ENCODE measurements at regions not wholly inside any gene's neighbourhood (a gene's known extent, or its start where the extent isn't known, plus 50 kb on each side); places are given as distances from the start of the nearest gene placed in this dataset.
"Not testable (repeated sequence)": the region's sequence is repeated elsewhere in the genome, so short reads cannot be mapped to it uniquely, and the experiment has no call there.

DNA sequence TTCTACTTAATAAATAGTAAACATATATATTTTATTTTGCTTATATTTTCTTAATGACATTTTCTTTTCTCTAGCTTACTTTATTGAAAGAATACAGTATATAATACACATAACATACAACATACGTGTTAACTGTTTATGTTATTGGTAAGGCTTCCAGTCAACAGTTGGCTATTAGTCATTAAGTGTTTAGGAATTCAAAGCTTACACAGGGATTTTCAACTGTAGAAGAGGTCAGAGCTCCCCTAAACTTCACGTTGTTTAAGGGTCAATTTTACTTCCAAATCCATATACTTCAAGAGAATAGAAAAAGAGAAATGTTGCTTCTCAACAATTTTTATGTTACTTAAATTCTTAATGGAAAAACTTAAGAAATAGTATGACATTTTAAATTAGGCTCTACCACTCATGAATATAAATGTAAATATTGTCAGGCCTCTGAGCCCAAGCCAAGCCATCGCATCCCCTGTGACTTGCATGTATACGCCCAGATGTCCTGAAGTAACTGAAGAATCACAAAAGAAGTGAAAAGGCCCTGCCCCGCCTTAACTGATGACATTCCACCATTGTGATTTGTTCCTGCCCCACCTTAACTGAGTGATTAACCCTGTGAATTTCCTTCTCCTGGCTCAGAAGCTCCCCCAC lies 456.5 kb upstream of the NETO1 start:
- DNase-seq (ENCODE audit: low read depth, low spot score): not testable (repeated sequence)

DNA sequence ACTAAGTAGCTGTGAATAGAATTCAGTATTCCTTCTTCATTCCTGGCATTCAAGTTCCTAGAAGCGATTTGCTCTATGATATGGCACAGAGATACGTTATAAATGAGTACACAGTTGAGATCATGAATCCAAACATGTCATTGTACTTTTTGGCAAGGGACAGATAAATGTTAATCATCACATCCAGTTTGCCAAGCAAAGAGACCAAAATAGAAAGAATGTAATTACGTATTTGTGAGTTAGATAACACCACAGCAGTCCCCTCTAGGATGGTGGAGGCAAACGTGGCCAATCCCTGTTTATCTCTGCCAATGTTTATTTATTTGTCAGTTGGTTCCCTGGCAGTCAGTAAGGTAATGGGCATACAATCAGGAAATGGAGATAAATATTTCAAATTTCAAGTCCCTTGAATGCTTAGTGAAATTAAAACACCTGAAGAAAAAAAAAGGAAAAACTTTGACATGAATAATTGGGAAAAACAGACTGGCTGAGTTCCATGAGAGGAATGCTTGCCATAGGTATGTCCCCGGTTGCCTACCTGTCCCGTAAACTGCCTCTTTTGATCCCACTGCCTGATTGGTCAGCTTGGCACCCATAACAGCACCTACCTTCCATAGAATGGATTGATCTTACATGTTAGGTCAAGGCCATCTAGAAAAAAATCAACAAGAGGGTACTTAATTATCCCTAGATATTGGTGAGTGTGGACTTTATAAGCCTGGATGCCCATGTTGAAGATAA lies 451.1 kb upstream of the NETO1 start:
- DNase-seq (ENCODE audit: low read depth, low spot score): no peak

DNA sequence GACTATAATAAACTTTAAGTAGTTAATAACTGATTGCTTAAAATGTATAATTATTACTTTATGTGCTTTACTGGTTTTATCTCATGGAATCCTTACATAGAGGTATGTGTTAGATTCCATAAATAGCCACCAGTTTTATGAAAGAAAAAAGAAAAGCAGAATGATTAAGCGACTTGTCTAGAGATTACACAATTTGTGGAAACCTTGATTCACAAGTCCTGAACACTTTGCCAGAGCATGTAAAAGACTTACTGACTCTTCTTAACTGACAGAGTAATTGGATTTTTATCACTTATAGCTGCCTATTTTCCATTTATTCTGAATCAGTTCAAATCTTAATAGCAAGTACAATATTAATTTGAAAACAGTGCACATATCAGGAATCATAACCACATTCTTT lies 448.7 kb upstream of the NETO1 start:
- DNase-seq (ENCODE audit: low read depth, low spot score): no peak

DNA sequence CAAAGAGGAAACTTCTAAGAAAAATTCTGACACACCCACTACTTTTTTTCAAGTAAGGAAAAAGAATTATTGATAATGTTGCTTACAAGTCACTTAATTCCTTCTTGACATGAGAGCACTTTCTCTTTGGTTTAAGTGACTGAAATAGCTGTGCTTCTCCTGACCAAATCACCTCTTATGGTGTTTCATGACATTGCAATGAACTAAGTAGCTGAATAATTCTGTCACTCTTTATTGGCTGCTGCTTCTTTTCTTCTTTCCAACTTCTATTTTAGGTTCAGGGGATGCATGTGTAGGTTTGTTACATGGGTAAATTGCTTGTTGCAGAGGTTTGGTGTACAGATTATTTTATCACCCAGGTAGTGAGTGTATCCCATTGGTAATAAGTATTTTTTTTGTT lies 447.6 kb upstream of the NETO1 start:
- no peak for DNase-seq (ENCODE audit: low read depth, low spot score)

DNA sequence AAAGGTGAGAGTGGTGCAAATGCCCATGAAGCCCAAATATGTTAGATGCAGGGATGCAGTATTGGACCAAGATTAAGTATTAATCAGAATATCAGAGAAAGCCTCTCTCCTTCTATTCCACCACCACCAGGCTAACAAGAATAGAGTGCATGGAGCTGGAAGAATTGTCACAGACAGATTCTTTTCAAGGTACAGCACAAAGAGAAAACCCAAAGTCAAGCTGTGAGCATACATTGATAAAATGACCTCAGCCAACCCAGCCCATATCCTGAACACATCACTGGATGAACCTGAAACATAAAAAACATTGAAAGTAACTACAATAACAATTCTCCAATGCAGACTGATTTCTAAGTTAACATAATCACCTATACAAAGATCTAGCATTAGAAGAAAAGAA lies 445.7 kb upstream of the NETO1 start:
- no peak for DNase-seq (ENCODE audit: low read depth, low spot score)

DNA sequence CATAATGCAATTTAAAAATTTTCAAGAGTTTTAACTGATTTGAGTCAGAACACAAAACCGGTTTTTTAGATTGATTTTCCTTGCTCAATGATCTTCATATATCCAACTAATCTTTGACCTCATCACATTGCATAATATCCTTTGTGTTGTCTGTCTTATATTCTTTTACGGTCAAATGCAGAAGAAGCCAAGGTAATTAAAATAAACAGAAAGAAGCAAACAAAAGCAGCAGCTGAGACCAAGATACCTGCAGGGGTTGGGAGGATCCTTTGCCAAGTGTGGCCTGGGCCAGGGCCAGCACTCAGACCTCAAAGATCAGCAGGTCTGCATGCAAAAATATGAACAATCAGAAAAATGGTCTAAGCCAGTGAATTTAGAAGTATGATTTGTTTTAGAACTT lies 428.9 kb upstream of the NETO1 start:
- DNase-seq (ENCODE audit: low read depth, low spot score): no peak

DNA sequence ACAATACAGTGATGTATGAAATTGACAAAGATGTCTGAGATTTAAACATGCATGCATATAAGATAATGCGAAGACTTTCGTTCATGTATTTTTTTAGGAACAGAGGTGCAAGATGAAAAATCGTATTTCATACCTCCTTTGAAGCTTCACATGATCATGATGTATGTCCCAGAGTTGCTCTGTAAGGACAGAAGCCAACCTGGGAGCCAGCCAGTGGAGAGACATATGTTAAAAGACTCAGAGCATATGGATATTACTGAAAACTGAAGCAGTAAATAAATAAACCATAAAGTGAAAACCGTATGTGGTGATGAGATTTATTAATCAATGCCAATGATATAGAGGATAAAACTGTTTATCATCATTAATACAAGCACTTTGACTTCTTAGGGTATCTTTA lies 424.4 kb upstream of the NETO1 start:
- no peak for DNase-seq (ENCODE audit: low read depth, low spot score)

DNA sequence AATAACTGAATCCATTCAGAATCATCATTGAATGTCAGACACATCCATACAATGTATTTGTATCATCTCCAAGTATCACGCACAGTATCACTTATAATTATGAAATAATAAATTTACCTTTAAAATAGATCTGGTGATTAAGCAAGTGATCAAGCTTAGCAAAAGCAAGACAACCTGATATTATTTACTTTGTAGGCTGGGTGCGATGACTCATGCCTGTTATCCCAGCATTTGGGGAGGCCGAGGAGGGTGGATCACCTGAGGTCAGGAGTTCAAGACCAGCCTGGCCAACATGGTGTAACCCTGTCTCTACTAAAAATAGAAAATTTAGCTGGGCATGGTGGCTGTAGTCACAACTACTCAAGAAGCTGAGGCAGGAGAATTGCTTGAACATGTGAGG lies 421.0 kb upstream of the NETO1 start:
- no peak for DNase-seq (ENCODE audit: low read depth, low spot score)

DNA sequence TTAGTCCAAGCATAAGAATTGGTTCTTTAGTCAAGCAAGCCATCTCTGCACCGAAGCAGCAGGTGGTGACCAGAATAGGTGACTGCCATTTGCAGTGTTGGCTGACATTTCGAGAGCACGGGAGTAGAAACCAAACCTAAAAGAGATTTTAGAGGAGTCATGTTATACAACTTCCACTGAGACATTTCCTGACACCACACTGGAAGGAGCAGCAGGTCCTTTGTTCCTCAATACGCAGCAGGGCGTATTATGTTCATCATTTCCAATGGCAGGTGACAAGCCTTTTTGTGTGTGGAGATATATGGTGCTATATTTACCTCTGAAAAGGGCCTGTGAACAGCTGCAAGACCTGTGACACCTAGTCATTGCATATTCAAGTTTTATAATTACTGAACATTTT lies 418.8 kb upstream of the NETO1 start:
- no peak for DNase-seq (ENCODE audit: low read depth, low spot score)

DNA sequence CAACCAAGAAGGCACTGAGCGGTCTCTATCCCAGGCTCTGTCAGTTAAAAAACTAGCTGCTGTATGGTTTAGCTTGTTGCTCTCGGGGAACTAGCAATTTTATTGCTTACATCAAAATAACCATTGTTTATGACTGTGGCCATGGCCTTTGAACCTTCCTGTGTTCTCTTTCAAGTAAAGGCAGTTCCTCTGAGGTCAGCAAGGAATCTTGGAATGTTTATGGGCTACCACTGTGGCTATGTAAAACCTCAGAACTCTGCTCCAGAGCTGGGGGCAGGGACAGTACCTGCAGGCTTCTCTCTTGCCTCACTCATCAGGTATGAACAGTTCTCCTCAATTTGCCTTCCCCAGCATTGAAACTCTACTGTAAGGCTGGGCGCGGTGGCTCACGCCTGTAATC lies 416.0 kb upstream of the NETO1 start:
- DNase-seq (ENCODE audit: low read depth, low spot score): no peak

DNA sequence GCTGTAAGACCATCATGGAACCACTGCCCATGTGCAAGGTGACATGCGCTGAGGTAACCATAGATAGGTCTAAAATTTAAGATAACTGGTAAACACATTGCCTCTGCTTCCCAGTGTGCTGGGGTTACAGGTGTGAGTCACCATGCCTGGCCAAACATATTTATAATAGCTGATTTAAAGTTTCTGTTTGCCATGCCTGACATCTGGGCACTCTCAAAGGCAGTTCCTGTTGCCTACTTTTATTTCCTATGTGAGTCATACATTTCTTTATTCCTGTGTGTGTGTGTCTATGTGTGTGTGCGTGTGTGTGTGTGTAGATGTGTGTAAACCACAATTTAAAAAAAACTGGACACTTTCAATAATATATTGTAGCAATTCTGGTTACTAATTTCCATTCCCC lies 415.2 kb upstream of the NETO1 start:
- DNase-seq (ENCODE audit: low read depth, low spot score): no peak

DNA sequence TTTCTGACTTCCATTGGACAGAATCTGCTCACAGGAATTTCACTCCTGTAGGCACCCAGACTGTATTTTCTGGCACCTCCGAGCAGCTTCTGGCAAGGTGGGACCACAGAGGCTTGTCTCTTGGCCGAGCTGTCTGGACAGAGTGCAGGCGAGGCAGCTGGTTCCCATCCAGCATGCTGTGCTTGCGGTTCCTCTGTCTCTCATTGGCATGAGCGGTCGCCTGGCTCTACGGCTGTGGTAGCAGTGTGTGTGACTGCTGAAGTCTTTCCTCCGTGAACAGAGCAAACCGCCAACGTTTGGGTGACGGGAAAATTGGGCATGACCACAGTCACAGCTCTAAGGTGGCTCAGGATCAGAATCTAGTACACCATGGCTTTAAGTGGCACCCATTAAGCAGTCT lies 411.7 kb upstream of the NETO1 start:
- no peak for DNase-seq (ENCODE audit: low read depth, low spot score)

DNA sequence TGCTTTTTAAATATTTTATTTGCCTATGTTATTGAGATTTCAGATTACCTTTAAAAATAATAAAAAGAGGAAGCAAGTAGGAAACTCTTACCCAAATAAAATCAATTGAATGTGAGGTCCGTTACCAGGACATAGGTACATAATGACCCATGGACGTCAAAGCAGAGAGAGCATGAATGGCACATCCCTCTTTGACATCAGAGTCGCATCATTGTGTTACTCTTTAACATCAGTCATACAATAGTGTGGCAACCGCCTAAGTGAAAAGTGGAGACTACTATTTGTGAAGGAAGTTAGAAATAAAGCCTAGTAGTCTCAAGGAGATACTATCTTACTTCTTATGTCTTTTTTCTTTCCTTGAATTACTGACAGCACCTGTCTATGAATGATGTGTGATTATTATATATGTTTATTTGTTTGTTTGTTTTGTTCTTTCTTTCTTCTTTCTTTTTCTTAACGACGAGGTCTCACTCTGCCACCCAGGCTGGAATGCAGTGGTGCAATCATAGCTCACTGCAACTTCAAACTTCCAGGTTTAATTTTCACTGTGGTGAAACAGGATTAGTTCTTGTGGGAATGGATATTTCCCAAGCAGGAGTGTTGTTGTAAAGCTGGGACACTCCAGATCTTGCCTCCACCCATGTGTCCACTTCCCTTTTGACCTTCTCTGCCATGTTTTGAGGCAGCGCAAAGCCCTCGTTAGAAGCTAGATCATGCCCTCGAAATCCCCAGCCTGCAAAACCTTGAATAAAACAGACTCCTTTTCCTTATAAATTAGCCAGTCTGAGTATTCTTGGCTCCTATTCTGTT lies 407.2 kb upstream of the NETO1 start:
- no peak for DNase-seq (ENCODE audit: low read depth, low spot score)

DNA sequence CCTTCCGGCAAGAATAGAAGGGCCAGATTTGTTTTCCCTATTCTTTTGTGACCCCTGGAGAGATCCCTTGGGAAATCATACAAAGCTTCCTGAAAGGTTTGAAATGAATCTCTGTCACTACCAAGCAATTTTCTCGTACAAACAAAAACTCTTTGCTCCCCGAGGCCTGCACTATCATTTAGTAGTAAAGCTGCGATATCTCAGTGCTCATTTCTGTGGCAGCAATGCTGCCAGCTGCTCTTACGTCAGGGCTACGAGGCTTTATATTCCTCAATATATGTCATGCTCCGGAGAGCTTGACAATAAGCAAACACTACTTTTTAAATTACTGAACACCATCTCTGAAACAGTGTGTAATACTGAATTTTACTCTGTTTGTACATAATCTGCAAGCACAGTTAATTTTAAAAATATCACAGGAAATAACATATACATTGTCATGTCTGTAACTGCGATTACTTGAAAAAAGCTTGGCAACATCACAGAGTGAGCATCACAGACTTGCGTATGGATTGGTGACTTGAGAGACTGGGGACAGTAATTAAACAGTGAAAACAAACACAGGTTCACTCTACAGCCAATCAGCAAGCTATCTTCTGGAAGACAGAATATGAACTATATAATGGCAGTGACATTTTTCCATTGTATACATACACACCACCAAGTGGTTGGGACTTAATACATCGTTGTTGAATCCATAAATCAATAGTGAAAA lies 403.3 kb upstream of the NETO1 start:
- no peak for DNase-seq (ENCODE audit: low read depth, low spot score)

DNA sequence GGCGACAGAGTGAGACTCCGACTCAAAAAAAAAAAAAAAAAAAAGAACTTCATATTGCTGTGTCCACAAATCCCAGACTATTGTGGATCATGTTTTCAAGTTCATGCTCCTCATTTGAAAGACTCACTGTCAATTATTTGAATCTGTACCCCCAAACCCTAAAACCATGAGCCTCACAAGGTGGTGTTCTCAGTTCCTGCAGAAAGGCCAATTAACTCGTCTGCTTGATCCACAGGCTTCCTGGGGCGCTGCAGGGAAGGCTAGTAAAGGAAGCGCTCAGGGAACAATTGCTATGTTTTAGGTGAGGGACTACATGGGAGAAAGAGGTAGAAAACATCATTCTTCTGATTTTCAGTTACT lies 396.8 kb upstream of the NETO1 start:
- DNase-seq (ENCODE audit: low read depth, low spot score): no peak

DNA sequence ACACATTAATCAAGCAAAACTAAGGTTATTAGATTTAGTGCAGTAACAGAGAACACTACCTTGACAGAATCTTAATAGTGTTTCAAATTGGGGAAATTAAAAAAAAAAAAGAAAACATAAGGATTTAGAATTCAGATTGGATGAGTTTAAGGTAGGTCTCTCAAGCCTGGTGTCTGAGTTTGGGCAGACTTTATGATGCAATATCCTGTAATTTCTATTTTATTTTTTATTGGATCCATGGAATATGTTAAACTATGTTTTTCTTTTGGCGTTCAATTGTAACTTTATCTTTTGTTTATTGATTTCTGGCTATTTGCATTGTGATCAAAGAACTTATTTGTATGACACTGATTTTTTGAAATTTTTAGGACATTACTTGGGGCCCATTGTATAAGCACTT lies 394.1 kb upstream of the NETO1 start:
- no peak for DNase-seq (ENCODE audit: low read depth, low spot score)

DNA sequence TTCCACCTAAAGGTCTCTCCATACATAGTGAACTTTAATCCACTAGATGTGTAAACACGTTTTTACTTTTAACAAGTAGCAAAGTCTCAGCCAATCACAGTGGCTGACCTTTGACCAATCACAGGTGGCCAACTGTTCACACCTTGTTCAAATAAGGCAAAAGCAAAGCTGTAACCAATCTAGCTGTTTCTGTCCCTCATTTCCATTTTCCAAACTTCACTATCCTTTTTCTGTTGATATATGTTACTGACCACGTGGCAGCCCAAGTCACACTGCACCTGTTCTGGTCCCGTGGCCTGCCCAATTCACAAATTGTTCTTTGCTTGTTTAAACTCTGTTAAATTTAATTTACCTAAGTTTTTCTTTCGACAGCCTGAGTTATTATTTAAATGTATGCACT lies 393.5 kb upstream of the NETO1 start:
- DNase-seq (ENCODE audit: low read depth, low spot score): no peak

DNA sequence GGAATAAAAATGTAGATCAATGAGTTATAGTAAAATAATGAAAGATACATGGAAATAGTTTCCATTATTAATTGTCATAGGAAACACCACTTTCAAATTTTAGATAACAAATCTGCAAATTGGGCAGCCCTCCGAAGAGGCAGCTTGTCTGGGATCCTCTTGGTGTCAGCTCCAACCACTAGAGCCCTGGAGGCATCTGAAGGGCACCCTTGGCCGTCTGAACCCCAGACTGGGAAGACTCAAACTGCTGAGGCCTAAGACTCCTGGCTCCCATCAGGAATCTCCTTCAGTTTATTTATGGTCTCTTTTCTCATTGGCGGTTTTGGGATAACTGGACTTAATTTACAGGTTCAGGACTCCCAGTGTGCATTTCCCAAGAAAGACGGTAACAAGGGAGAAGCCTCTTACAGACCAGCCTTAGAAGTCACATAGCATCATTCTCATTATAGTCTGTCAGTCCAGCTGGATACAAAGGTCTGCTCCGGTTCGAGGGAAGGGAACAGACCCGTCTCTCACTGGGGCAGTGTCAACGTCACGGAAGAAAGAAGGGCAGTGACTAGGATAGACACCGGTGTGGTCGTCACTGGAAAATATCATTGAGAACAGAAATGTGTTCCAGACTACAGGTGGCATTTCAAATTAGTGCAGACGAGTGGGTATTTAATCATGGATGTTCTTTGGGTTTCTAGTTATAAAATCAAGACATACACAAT lies 390.7 kb upstream of the NETO1 start:
- no peak for DNase-seq (ENCODE audit: low read depth, low spot score)

DNA sequence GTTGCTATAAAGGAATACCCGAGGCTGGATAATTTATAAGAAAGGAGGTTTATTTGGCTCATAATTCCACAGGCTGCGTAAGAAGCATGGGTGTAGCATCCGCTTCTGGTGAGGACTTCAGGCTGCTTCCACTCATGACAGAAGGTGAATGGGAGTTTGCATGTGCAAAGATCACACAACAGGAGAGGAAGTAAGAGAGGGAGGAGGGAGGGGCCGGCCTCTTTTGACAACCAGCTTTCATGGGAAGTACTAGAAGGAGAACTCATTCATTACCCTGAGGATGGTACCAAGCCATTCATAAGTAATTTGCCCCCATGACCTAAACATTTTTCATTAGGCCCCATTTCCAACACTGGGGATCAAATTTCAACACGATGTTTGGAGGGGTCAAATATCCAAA lies 386.8 kb upstream of the NETO1 start:
- no peak for DNase-seq (ENCODE audit: low read depth, low spot score)

DNA sequence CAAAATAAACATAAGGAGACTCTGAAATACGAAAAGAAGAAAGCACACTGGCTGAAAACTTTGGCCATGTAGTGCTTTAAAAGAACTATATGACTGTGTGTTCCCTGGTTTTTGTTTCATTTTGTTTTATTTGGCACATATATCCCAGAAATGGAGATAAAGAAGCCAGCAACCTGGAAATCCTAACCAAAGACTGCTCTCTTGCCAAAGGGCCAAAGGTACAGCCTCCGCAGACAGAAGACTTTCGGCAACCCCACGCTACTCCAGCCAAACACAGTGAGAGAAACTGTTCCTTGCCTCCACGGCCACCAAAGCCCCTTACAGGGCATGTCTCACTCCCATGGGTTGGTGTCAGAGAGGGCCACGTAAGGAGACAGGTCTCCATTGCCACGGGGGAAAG lies 381.2 kb upstream of the NETO1 start:
- DNase-seq (ENCODE audit: low read depth, low spot score): no peak

DNA sequence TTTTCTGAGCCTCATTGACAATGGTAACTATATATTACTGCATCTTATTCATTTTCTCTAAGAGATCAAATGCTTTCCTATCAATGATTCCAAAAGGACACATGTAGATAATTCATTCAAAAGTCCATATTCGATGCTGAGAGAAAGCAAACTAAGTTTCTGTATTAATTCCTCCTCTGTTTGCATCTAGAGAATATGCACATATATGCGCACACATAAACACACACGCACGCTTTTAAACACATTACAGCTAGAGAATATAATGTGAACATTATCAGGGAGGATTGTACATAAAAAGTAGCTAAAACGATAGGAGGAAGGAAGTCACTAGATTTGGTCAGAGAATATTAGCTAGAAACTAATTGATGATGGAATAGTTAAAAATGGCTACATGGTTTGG lies 379.0 kb upstream of the NETO1 start:
- no peak for DNase-seq (ENCODE audit: low read depth, low spot score)

DNA sequence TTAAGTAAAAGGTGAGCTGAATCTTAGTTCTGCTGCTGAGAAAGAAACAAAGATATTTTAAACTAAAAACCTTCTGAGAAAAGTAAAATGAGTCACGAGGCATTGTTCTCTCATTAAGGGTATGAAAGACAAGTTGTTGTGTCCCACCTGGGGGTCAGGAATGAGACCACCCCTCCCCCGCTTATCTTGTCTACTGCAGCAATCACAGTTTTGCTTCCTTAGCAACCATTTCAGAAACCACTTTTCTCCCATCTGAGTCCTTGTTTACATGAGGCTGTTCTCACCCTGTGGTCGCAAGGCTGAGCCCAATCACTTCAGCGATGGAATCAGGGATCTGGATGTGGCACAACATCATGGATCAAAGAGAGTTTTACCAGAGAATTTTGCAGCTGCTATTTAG lies 377.6 kb upstream of the NETO1 start:
- no peak for DNase-seq (ENCODE audit: low read depth, low spot score)

Measured in brain pericyte (primary cell).